GM13977 (cell line): ENCODE measurements at regions not wholly inside any gene's neighbourhood (a gene's known extent, or its start where the extent isn't known, plus 50 kb on each side); places are given as distances from the start of the nearest gene placed in this dataset.
"Not testable (repeated sequence)": the region's sequence is repeated elsewhere in the genome, so short reads cannot be mapped to it uniquely, and the experiment has no call there.

Experiments used
- DNase-seq: peaks from one replicate; pipeline ENCODE4 v3.0.0; 2012; ENCODE audit warnings: low spot score
- CTCF ChIP-seq: IDR thresholded peaks from 2 replicates; pipeline ENCODE4 v1.5.1; 2012; ENCODE audit warnings: mild to moderate bottlenecking, control low read depth; ENCODE audit not compliant: insufficient read depth; ENCODE audit errors: extremely low read depth, missing control alignments
- in situ Hi-C: fragments of 300-500 bp; cut with MboI; formaldehyde crosslinking; loops from one replicate; pipeline ENCODE4 v1.12.0; 2022; ENCODE audit warnings: low sequenced_read_pairs, low pct_unique_long_range_greater_than_20kb, mixed read lengths, inconsistent platforms; ENCODE audit not compliant: unreplicated experiment

GRCh38 chr3:162970292-162970691 lies 1473.7 kb downstream of the OTOL1 start:
- TF ChIP-seq CTCF = no peak
- no peak for DNase-seq
- in situ Hi-C loops = no loop called here

- in situ Hi-C loops = no loop called here
- no peak for DNase-seq
- TF ChIP-seq CTCF = no peak
Observed at GRCh38 chr3:162971715-162972114, 1475.1 kb downstream of the OTOL1 start.

GRCh38 chr3:162973428-162973917 lies 1476.9 kb downstream of the OTOL1 start:
- in situ Hi-C loops = no loop called here
- DNase-seq = no peak
- no peak for TF ChIP-seq CTCF

GRCh38 chr3:162978136-162978535 lies 1481.5 kb downstream of the OTOL1 start:
- no peak for TF ChIP-seq CTCF
- no peak for DNase-seq
- in situ Hi-C loops = no loop called here

GRCh38 chr3:162984746-162985145 lies 1488.1 kb downstream of the OTOL1 start:
- no peak for TF ChIP-seq CTCF
- in situ Hi-C loops = no loop called here
- DNase-seq = no peak

- DNase-seq, in situ Hi-C loops: not testable (repeated sequence)
Observed at GRCh38 chr3:162987085-162987794, 1490.6 kb downstream of the OTOL1 start.

- DNase-seq = no peak
- in situ Hi-C loops = no loop called here
- no peak for TF ChIP-seq CTCF
Observed at GRCh38 chr3:162992741-162993140, 1496.1 kb downstream of the OTOL1 start.
